GM23338 (cell line): ENCODE measurements at regions not wholly inside any gene's neighbourhood (a gene's known extent, or its start where the extent isn't known, plus 50 kb on each side); places are given as distances from the start of the nearest gene placed in this dataset.

Experiments used
- CREB1 ChIP-seq: fragments of 250-450 bp; sonication (Bioruptor Pico); IDR thresholded peaks from 2 replicates; pipeline ENCODE4 v1.5.0; 2020; ENCODE audit warnings: low read depth, mild to moderate bottlenecking, moderate library complexity
- CTCF ChIP-seq, 2 experiments: fragments of 200-600 bp in 1 of 2; sonication (generic) in 1 of 2; conservative IDR thresholded peaks; 2 replicates each; pipeline versions ENCODE4 v1.5.1 to v1.6.1; 2016 to 2017; ENCODE audit warnings: antibody characterized with exemption in 2 of 2, low read depth in 2 of 2, mild to moderate bottlenecking in 2 of 2, moderate library complexity in 1 of 2
- ETS1 ChIP-seq: IDR thresholded peaks from 2 replicates; pipeline ENCODE4 v1.6.1; 2016; ENCODE audit warnings: antibody characterized with exemption
- EZH2 ChIP-seq: fragments of 200-600 bp; sonication (generic); IDR thresholded peaks from one replicate; pipeline ENCODE4 v1.8.0; 2017; ENCODE audit warnings: antibody characterized with exemption, mild to moderate bottlenecking, low read depth; ENCODE audit not compliant: unreplicated experiment
- EZH2phosphoT487 ChIP-seq: fragments of 200-600 bp; sonication (generic); IDR thresholded peaks from one replicate; pipeline ENCODE4 v1.8.1; 2018; ENCODE audit warnings: antibody characterized with exemption; ENCODE audit not compliant: unreplicated experiment
- JUNB ChIP-seq: IDR thresholded peaks from one replicate; pipeline ENCODE4 v1.6.1; 2016; ENCODE audit warnings: antibody characterized with exemption; ENCODE audit not compliant: unreplicated experiment
- NANOG ChIP-seq: IDR thresholded peaks from 2 replicates; pipeline ENCODE4 v1.6.1; 2016; ENCODE audit warnings: antibody characterized with exemption, borderline replicate concordance
- POLR2AphosphoS5 ChIP-seq: IDR thresholded peaks from 2 replicates; pipeline ENCODE4 v1.6.1; 2016; ENCODE audit warnings: antibody characterized with exemption, low read depth
- REST ChIP-seq: IDR thresholded peaks from one replicate; pipeline ENCODE4 v1.6.1; 2018; ENCODE audit warnings: antibody characterized with exemption; ENCODE audit not compliant: unreplicated experiment
- STAT1 ChIP-seq: IDR thresholded peaks from one replicate; pipeline ENCODE4 v1.6.1; 2016; ENCODE audit warnings: antibody characterized with exemption; ENCODE audit not compliant: unreplicated experiment
- ZNF114 ChIP-seq: fragments of 250-450 bp; sonication (Bioruptor Pico); IDR thresholded peaks from 2 replicates; pipeline ENCODE4 v1.5.0; 2020; ENCODE audit warnings: mild to moderate bottlenecking, moderate library complexity
- ZNF331 ChIP-seq: fragments of 250-450 bp; sonication (Bioruptor Pico); IDR thresholded peaks from 2 replicates; pipeline ENCODE4 v1.5.0; 2020; ENCODE audit warnings: low read depth, mild to moderate bottlenecking, moderate library complexity

GRCh38 chr20:52614051-52614863 is 357.9 kb upstream of the TSHZ2 start:
- TF ChIP-seq CTCF (conservative IDR thresholded peaks at IDR 0.05; ENCODE audit: low read depth in 2 of 2) (no peak), EZH2 (no peak), POLR2AphosphoS5 (no peak), ZNF331 (no peak), REST (no peak), EZH2phosphoT487 (no peak), CREB1 (CRISPR knock-in tag) (no peak), ZNF114 (CRISPR knock-in tag) (no peak), ETS1 (no peak), JUNB (no peak), STAT1 (no peak), NANOG (no peak)
